Testis (tissue), 2 donors: ENCODE measurements at regions not wholly inside any gene's neighbourhood (a gene's known extent, or its start where the extent isn't known, plus 50 kb on each side); places are given as distances from the start of the nearest gene placed in this dataset.
"Not testable (repeated sequence)": the region's sequence is repeated elsewhere in the genome, so short reads cannot be mapped to it uniquely, and the experiment has no call there.

Experiments used
- DNase-seq: peaks from one replicate; pipeline ENCODE4 v3.0.0-alpha.2; 2019
- H3K27ac ChIP-seq, 2 donors: fragments of 200-600 bp; sonication (generic); one replicate each; pipeline ENCODE4 v1.5.1; 2019
- H3K27me3 ChIP-seq: fragments of 200-600 bp; sonication (generic); one replicate; pipeline ENCODE4 v1.5.1; 2019
- H3K36me3 ChIP-seq: fragments of 200-600 bp; sonication (generic); one replicate; pipeline ENCODE4 v1.5.1; 2017; ENCODE audit warnings: low read depth; ENCODE audit errors: missing control alignments
- H3K4me1 ChIP-seq: fragments of 200-600 bp; sonication (generic); one replicate; pipeline ENCODE4 v1.5.1; 2019
- H3K4me3 ChIP-seq, 2 donors: fragments of 200-600 bp; sonication (generic); one replicate each; pipeline ENCODE4 v1.5.1; 2017 to 2019
- H3K9me3 ChIP-seq: fragments of 200-600 bp; sonication (generic); one replicate; pipeline ENCODE4 v1.5.1; 2017
- CTCF ChIP-seq, 3 experiments: fragments of 450-650 bp in 2 of 3; fragments of 200-600 bp in 1 of 3; sonication (generic) in 1 of 3; IDR thresholded peaks; one replicate each; pipeline ENCODE4 v1.5.1; 2016 to 2019; ENCODE audit warnings: antibody characterized with exemption in 3 of 3, mild to moderate bottlenecking in 2 of 3, moderate library complexity in 1 of 3
- POLR2A ChIP-seq: fragments of 450-650 bp; IDR thresholded peaks from one replicate; pipeline ENCODE4 v1.6.1; 2017; ENCODE audit warnings: antibody characterized with exemption, mild to moderate bottlenecking, moderate library complexity
- WGBS, 2 donors: methylation state at CpG; one replicate each; pipeline ENCODE4 v1.1.5; 2018; 5-methylcytosine and 5-hydroxymethylcytosine counted together
- intact Hi-C: fragments of 100-400 bp; cut with DNase I; formaldehyde crosslinking; loops from one replicate; pipeline ENCODE4 v1.15.1; 2023; ENCODE audit warnings: low total_unique reads

GRCh38 chr13:38444904-38445303, 95.3 kb downstream of the UFM1 start:
- Histone ChIP-seq H3K4me1 (no peaks in the 10 kb centered on the region), H3K36me3 (no peaks in the 10 kb centered on the region), H3K27me3 (no peaks in the 10 kb centered on the region), H3K27ac (no peak overlapping the region), H3K4me3 (no peak overlapping the region), H3K9me3 (no peaks in the 10 kb centered on the region)
- WGBS, 2 donors: 75 to 91% methylated on average over 2 of the region's 2 CpGs
- TF ChIP-seq CTCF (IDR thresholded peaks at IDR 0.05) (no peak), POLR2A (no peak)
- no peak for DNase-seq
- intact Hi-C loops: no loop called here

- no peaks in the 10 kb centered on the region for H3K36me3 ChIP-seq
- H3K27ac ChIP-seq: no peak overlapping the region
- H3K9me3 ChIP-seq: no peaks in the 10 kb centered on the region
- no peaks in the 10 kb centered on the region for H3K27me3 ChIP-seq
- no peak overlapping the region for H3K4me3 ChIP-seq
- no peaks in the 10 kb centered on the region for H3K4me1 ChIP-seq
- 84 to 85% methylated on average over 3 of the region's 3 CpGs for WGBS, 2 donors
- DNase-seq: no peak
- TF ChIP-seq POLR2A: no peak
- TF ChIP-seq CTCF (IDR thresholded peaks at IDR 0.05): no peak
- intact Hi-C loops: no loop called here
Observed at GRCh38 chr13:38452656-38453055, 103.0 kb downstream of the UFM1 start.

GRCh38 chr13:38462605-38463004, 113.0 kb downstream of the UFM1 start:
- Histone ChIP-seq H3K36me3 (no peaks in the 10 kb centered on the region), H3K9me3 (no peaks in the 10 kb centered on the region), H3K27ac (no peak overlapping the region), H3K4me3 (no peak overlapping the region), H3K4me1 (no peaks in the 10 kb centered on the region), H3K27me3 (no peaks in the 10 kb centered on the region)
- DNase-seq: no peak
- no peak for TF ChIP-seq POLR2A
- TF ChIP-seq CTCF (IDR thresholded peaks at IDR 0.05): no peak
- 91% methylated on average over 7 of the region's 7 CpGs for WGBS, 2 donors
- intact Hi-C loops: no loop called here

- intact Hi-C loops: no loop called here
- Histone ChIP-seq H3K36me3 (no peaks in the 10 kb centered on the region), H3K27me3 (no peaks in the 10 kb centered on the region), H3K27ac (no peak overlapping the region), H3K9me3 (no peaks in the 10 kb centered on the region), H3K4me3 (no peak overlapping the region), H3K4me1 (no peaks in the 10 kb centered on the region)
- WGBS, 2 donors: 85 to 86% methylated on average over 3 of the region's 3 CpGs
- DNase-seq: no peak
- TF ChIP-seq CTCF (IDR thresholded peaks at IDR 0.05): no peak
- no peak for TF ChIP-seq POLR2A
Observed at GRCh38 chr13:38463048-38463447, 113.4 kb downstream of the UFM1 start.

- H3K9me3 ChIP-seq, DNase-seq, H3K27me3 ChIP-seq, H3K4me1 ChIP-seq, H3K36me3 ChIP-seq, intact Hi-C loops, H3K27ac ChIP-seq: not testable (repeated sequence)
- peak overlapping the region in 1 of 2 donors; percentile 20 for H3K4me3 ChIP-seq
- 79 to 80% methylated on average over 1 to 34 of the region's 34 CpGs for WGBS, 2 donors
Observed at GRCh38 chr13:38472411-38472810, 122.8 kb downstream of the UFM1 start.
